HL-60 (cell line): ENCODE measurements at regions not wholly inside any gene's neighbourhood (a gene's known extent, or its start where the extent isn't known, plus 50 kb on each side); places are given as distances from the start of the nearest gene placed in this dataset.

Source experiments
- DNase-seq, 2 experiments: peaks; one replicate each; pipeline ENCODE4 v3.0.0-alpha.2; 2010 to 2020; ENCODE audit warnings: low read depth in 1 of 2, low spot score in 1 of 2
- H3K27ac ChIP-seq: fragments of 250-450 bp; sonication (Bioruptor Pico); replicated peaks from 2 replicates; pipeline ENCODE4 v1.5.1; 2020; ENCODE audit warnings: mild to moderate bottlenecking, moderate library complexity
- H3K27me3 ChIP-seq: fragments of 250-450 bp; sonication (Bioruptor Pico); 2 replicates; pipeline ENCODE4 v1.5.1; 2021; ENCODE audit warnings: mild to moderate bottlenecking, moderate library complexity; ENCODE audit not compliant: insufficient read depth, poor library complexity, severe bottlenecking
- H3K4me3 ChIP-seq: replicated peaks from 2 replicates; pipeline ENCODE4 v1.5.1; 2011; ENCODE audit warnings: mild to moderate bottlenecking, control low read depth, low read length; ENCODE audit not compliant: insufficient read depth
- CTCF ChIP-seq: IDR thresholded peaks from one replicate; pipeline ENCODE4 v1.5.1; 2011; ENCODE audit warnings: low read length, control low read depth, inconsistent platforms; ENCODE audit not compliant: insufficient read depth
- GABPA ChIP-seq: IDR thresholded peaks from 2 replicates; pipeline ENCODE4 v1.6.1; 2012; ENCODE audit warnings: low read depth
- POLR2AphosphoS5 ChIP-seq: IDR thresholded peaks from 2 replicates; pipeline ENCODE4 v1.6.1; 2012; ENCODE audit warnings: low read depth
- REST ChIP-seq: IDR thresholded peaks from 2 replicates; pipeline ENCODE4 v1.6.1; 2012; ENCODE audit warnings: low read depth; ENCODE audit not compliant: insufficient replicate concordance
- SPI1 ChIP-seq: IDR thresholded peaks from 2 replicates; pipeline ENCODE4 v1.6.1; 2012; ENCODE audit warnings: low read depth, mild to moderate bottlenecking, borderline replicate concordance

- Histone ChIP-seq H3K27me3 (peaks cover 5% of the 10 kb centered on the region), H3K4me3 (no peak overlapping the region), H3K27ac (no peak overlapping the region)
- no peak for DNase-seq
- TF ChIP-seq REST (no peak), SPI1 (no peak)
These were observed 70.9 kb downstream of the ENGASE start for GRCh38 chr17:79145548-79145947.

- DNase-seq: no peak
- Histone ChIP-seq H3K27ac (no peak overlapping the region), H3K4me3 (no peak overlapping the region), H3K27me3 (peaks cover 5% of the 10 kb centered on the region)
- TF ChIP-seq REST (no peak), GABPA (no peak), CTCF (no peak), SPI1 (no peak), POLR2AphosphoS5 (no peak)
These were observed 69.5 kb downstream of the ENGASE start for GRCh38 chr17:79144133-79144532.

- no peak for TF ChIP-seq POLR2AphosphoS5
- no peak for TF ChIP-seq CTCF
- no peak for TF ChIP-seq SPI1
- TF ChIP-seq GABPA: no peak
- no peak for TF ChIP-seq REST
- no peak overlapping the region for H3K27ac ChIP-seq
- H3K4me3 ChIP-seq: no peak overlapping the region
- no peak for DNase-seq
- peaks cover 8% of the 10 kb centered on the region for H3K27me3 ChIP-seq
These were observed 67.8 kb downstream of the ENGASE start for GRCh38 chr17:79142375-79142774.
